Keratinocyte (primary cell): ENCODE measurements at regions not wholly inside any gene's neighbourhood (a gene's known extent, or its start where the extent isn't known, plus 50 kb on each side); places are given as distances from the start of the nearest gene placed in this dataset.
A peak's percentile ranks its signal among the peaks of the same experiment; 100 is the strongest.

Source experiments
- DNase-seq: peaks from one replicate; pipeline ENCODE4 v3.0.0-alpha.2; 2011; ENCODE audit warnings: low read depth, missing footprints, low spot score
- FAIRE-seq: peaks from 2 replicates; lab custom pipeline; 2011; peaks lifted over from hg19 to GRCh38; lab: Jason Lieb, UNC
- H2AFZ ChIP-seq: 2 replicates; pipeline ENCODE4 v1.6.0; 2012; ENCODE audit warnings: low read length, control low read depth, inconsistent platforms; ENCODE audit not compliant: control insufficient read depth
- H3K27ac ChIP-seq: 2 replicates; pipeline ENCODE4 v1.5.1; 2011; ENCODE audit warnings: low read length; ENCODE audit not compliant: control insufficient read depth, insufficient read depth
- H3K27me3 ChIP-seq: 3 replicates; pipeline ENCODE4 v1.6.0; 2011; ENCODE audit warnings: low read length; ENCODE audit not compliant: control insufficient read depth, insufficient read depth; ENCODE audit errors: extremely low read depth
- H3K36me3 ChIP-seq, 2 experiments: 2 replicates in 1 of 2; 3 replicates in 1 of 2; pipeline ENCODE4 v1.5.1; 2011; ENCODE audit warnings: low read length in 2 of 2, mild to moderate bottlenecking in 1 of 2; ENCODE audit not compliant: control insufficient read depth in 2 of 2, insufficient read depth in 2 of 2; ENCODE audit errors: extremely low read depth in 1 of 2
- H3K4me1 ChIP-seq: 3 replicates; pipeline ENCODE4 v1.5.1; 2011; ENCODE audit warnings: low read length; ENCODE audit not compliant: control insufficient read depth, insufficient read depth; ENCODE audit errors: extremely low read depth
- H3K4me2 ChIP-seq: 3 replicates; pipeline ENCODE4 v1.6.0; 2011; ENCODE audit warnings: low read depth, low read length; ENCODE audit not compliant: control insufficient read depth, insufficient read depth; ENCODE audit errors: extremely low read depth
- H3K4me3 ChIP-seq, 3 experiments: fragments of 200-600 bp in 1 of 3; sonication (generic) in 1 of 3; 2 replicates in 2 of 3; 3 replicates in 1 of 3; pipeline ENCODE4 v1.5.1; 2011 to 2016; ENCODE audit warnings: low read length in 3 of 3, mild to moderate bottlenecking in 3 of 3, control low read depth in 2 of 3, inconsistent platforms in 1 of 3, low read depth in 1 of 3, mixed read lengths in 1 of 3, mixed run types in 1 of 3, moderate library complexity in 1 of 3; ENCODE audit not compliant: control insufficient read depth in 2 of 3, insufficient read depth in 2 of 3; ENCODE audit errors: extremely low read depth in 1 of 3
- H3K79me2 ChIP-seq: 2 replicates; pipeline ENCODE4 v1.6.0; 2012; ENCODE audit warnings: low read length; ENCODE audit not compliant: control insufficient read depth, insufficient read depth
- H3K9ac ChIP-seq: 3 replicates; pipeline ENCODE4 v1.6.0; 2011; ENCODE audit warnings: low read length; ENCODE audit not compliant: control insufficient read depth, insufficient read depth; ENCODE audit errors: extremely low read depth
- H3K9me1 ChIP-seq: 3 replicates; pipeline ENCODE4 v1.6.0; 2011; ENCODE audit warnings: low read length; ENCODE audit not compliant: control insufficient read depth, insufficient read depth; ENCODE audit errors: extremely low read depth
- H3K9me3 ChIP-seq: 2 replicates; pipeline ENCODE4 v1.5.1; 2012; ENCODE audit warnings: low read depth, low read length; ENCODE audit not compliant: control insufficient read depth
- H4K20me1 ChIP-seq: 3 replicates; pipeline ENCODE4 v1.6.0; 2011; ENCODE audit warnings: low read length; ENCODE audit not compliant: control insufficient read depth, insufficient read depth; ENCODE audit errors: extremely low read depth
- CTCF ChIP-seq, 3 experiments: IDR thresholded peaks in 1 of 3; conservative IDR thresholded peaks in 1 of 3; optimal IDR thresholded peaks in 1 of 3; 2 replicates in 2 of 3; 3 replicates in 1 of 3; pipeline versions ENCODE3 to v1.5.1; 2011; ENCODE audit warnings: low read length in 3 of 3, mild to moderate bottlenecking in 3 of 3, moderate library complexity in 2 of 3, control low read depth in 1 of 3, inconsistent platforms in 1 of 3; ENCODE audit not compliant: insufficient read depth in 2 of 3; ENCODE audit errors: extremely low read depth in 1 of 3
- EZH2 ChIP-seq: IDR thresholded peaks from one replicate; pipeline ENCODE4 v1.6.1; 2012; ENCODE audit warnings: inconsistent platforms, mild to moderate bottlenecking, low read length, moderate library complexity
- dilution Hi-C: fragments of 300-500 bp; cut with MboI; formaldehyde crosslinking; loops from one replicate; pipeline ENCODE4 v1.7.0; 2020; ENCODE audit warnings: low sequenced_read_pairs; ENCODE audit not compliant: extremely low pct_ligation_motif_present

DNA sequence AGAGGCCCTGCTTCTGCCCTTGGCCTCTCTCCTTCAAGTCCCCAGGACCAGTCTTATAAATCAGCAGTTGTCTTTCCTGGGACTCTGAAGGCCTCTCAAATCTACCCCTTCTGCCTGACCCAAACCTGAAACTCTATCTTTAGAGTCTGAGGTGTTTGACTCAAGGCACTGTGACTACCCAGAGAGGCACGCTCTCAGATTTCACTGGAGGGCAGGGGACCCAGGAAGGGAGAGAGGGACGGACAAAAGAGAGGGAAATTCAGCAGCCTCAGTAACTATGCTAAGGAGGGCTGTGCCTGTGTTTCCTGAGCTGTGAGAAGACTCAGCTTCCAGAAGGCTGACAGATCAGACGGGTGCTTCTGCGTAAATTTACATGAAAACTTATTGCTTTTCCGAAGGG lies 217.8 kb downstream of the HAUS1 start:
- peak overlapping the region; percentile 70 for H3K4me2 ChIP-seq
- TF ChIP-seq EZH2 (no peak), CTCF (optimal IDR thresholded peaks at IDR 0.05 in 1 of 3, IDR thresholded peaks at IDR 0.05 in 1 of 3, conservative IDR thresholded peaks at IDR 0.05 in 1 of 3; ENCODE audit: extremely low read depth in 1 of 3, insufficient read depth in 2 of 3, low read length in 3 of 3) (no peak)
- peak overlapping the region; percentile 68 for H3K9ac ChIP-seq
- H3K9me1 ChIP-seq, result no peaks in the 10 kb centered on the region
- H3K27ac ChIP-seq, result peak overlapping the region; percentile 95
- no peak for DNase-seq
- peak overlapping the region in 1 of 3 experiments; percentile 21 for H3K4me3 ChIP-seq
- H2AFZ ChIP-seq, result peak overlapping the region; percentile 73
- H3K4me1 ChIP-seq, result peaks cover 46% of the 10 kb centered on the region
- H4K20me1 ChIP-seq, result no peaks in the 10 kb centered on the region
- H3K79me2 ChIP-seq, result no peaks in the 10 kb centered on the region
- H3K27me3 ChIP-seq, result no peaks in the 10 kb centered on the region
- H3K36me3 ChIP-seq, result no peaks in the 10 kb centered on the region
- no peaks in the 10 kb centered on the region for H3K9me3 ChIP-seq
- dilution Hi-C loops, result no loop called here
- peak; percentile 90 for FAIRE-seq

- Histone ChIP-seq H3K9me3 (no peaks in the 10 kb centered on the region), H4K20me1 (no peaks in the 10 kb centered on the region), H3K27me3 (no peaks in the 10 kb centered on the region), H3K4me1 (peaks cover 46% of the 10 kb centered on the region), H3K27ac (peak overlapping the region; percentile 95), H3K36me3 (no peaks in the 10 kb centered on the region), H3K79me2 (no peaks in the 10 kb centered on the region), H3K9me1 (no peaks in the 10 kb centered on the region), H3K4me3 (peak overlapping the region in 1 of 3 experiments; percentile 13), H3K9ac (peak overlapping the region; percentile 68), H2AFZ (peak overlapping the region; percentile 73), H3K4me2 (peak overlapping the region; percentile 70)
- dilution Hi-C loops, result no loop called here
- no peak for TF ChIP-seq CTCF (optimal IDR thresholded peaks at IDR 0.05 in 1 of 3, IDR thresholded peaks at IDR 0.05 in 1 of 3, conservative IDR thresholded peaks at IDR 0.05 in 1 of 3; ENCODE audit: extremely low read depth in 1 of 3, insufficient read depth in 2 of 3, low read length in 3 of 3)
- TF ChIP-seq EZH2, result no peak
- FAIRE-seq (no peak), DNase-seq (peak; percentile 40)
These were observed 218.3 kb downstream of the HAUS1 start for GRCh38 chr18:46322411-46322891.
